GM23338 (cell line): ENCODE measurements at regions not wholly inside any gene's neighbourhood (a gene's known extent, or its start where the extent isn't known, plus 50 kb on each side); places are given as distances from the start of the nearest gene placed in this dataset.
A peak's percentile ranks its signal among the peaks of the same experiment; 100 is the strongest.

Source experiments
- ATAC-seq: fragments of 200-7000 bp; cut with Tn5 transposase; 3 replicates; pipeline ENCODE4 v1.9.1; 2020
- DNase-seq: peaks from one replicate; pipeline ENCODE4 v3.0.0-alpha.2; 2015; ENCODE audit warnings: low spot score
- H2AFZ ChIP-seq: fragments of 200-600 bp; sonication (generic); 2 replicates; pipeline ENCODE4 v1.8.0; 2016; ENCODE audit warnings: antibody characterized with exemption, mild to moderate bottlenecking, moderate library complexity
- H3F3A ChIP-seq: fragments of 200-600 bp; sonication (generic); replicated peaks from 2 replicates; pipeline ENCODE4 v1.8.0; 2017; ENCODE audit warnings: antibody characterized with exemption, mixed run types, low read depth
- H3K27ac ChIP-seq: fragments of 200-600 bp; sonication (generic); 2 replicates; pipeline ENCODE4 v1.6.1; 2016; ENCODE audit warnings: low read depth
- H3K27me3 ChIP-seq: fragments of 200-600 bp; sonication (generic); 2 replicates; pipeline ENCODE4 v1.8.0; 2016; ENCODE audit warnings: mild to moderate bottlenecking, mixed run types, moderate library complexity; ENCODE audit not compliant: insufficient read depth
- H3K36me3 ChIP-seq: fragments of 200-600 bp; sonication (generic); 2 replicates; pipeline ENCODE4 v1.8.0; 2016; ENCODE audit warnings: mild to moderate bottlenecking; ENCODE audit not compliant: insufficient read depth
- H3K4me1 ChIP-seq: fragments of 200-600 bp; sonication (generic); 2 replicates; pipeline ENCODE4 v1.8.0; 2016; ENCODE audit warnings: mild to moderate bottlenecking, moderate library complexity; ENCODE audit not compliant: insufficient read depth
- H3K4me2 ChIP-seq: fragments of 200-600 bp; sonication (generic); 2 replicates; pipeline ENCODE4 v1.7.1; 2017; ENCODE audit warnings: mixed run types
- H3K4me3 ChIP-seq: fragments of 200-600 bp; sonication (generic); 2 replicates; pipeline ENCODE4 v1.6.1; 2016; ENCODE audit warnings: mixed run types
- H3K79me2 ChIP-seq: fragments of 200-600 bp; sonication (generic); replicated peaks from 2 replicates; pipeline ENCODE4 v1.8.0; 2017; ENCODE audit warnings: mild to moderate bottlenecking; ENCODE audit not compliant: insufficient read depth
- H3K9me2 ChIP-seq: fragments of 200-600 bp; sonication (generic); 2 replicates; pipeline ENCODE4 v1.8.0; 2017; ENCODE audit not compliant: insufficient read depth
- H4K20me1 ChIP-seq: fragments of 200-600 bp; sonication (generic); replicated peaks from 2 replicates; pipeline ENCODE4 v1.8.0; 2017; ENCODE audit warnings: mild to moderate bottlenecking; ENCODE audit not compliant: insufficient read depth
- H3K27ac Mint-ChIP-seq: 2 replicates; pipeline ENCODE4 v1.8.0; 2020; ENCODE audit warnings: inconsistent platforms, mild to moderate bottlenecking, moderate library complexity, mixed read lengths
- H3K27me3 Mint-ChIP-seq: 3 replicates; pipeline ENCODE4 v1.8.0; 2022; ENCODE audit warnings: low read depth, mild to moderate bottlenecking, moderate library complexity, mixed read lengths, inconsistent platforms; ENCODE audit not compliant: insufficient read depth, poor library complexity
- H3K36me3 Mint-ChIP-seq: 3 replicates; pipeline ENCODE4 v1.8.0; 2021; ENCODE audit warnings: low read depth, mild to moderate bottlenecking, inconsistent platforms, moderate library complexity, mixed read lengths
- H3K4me1 Mint-ChIP-seq: 3 replicates; pipeline ENCODE4 v1.8.0; 2020; ENCODE audit warnings: mild to moderate bottlenecking, inconsistent platforms, mixed read lengths
- H3K4me3 Mint-ChIP-seq: 3 replicates; pipeline ENCODE4 v1.8.0; 2021; ENCODE audit warnings: moderate library complexity, mild to moderate bottlenecking, inconsistent platforms, mixed read lengths
- H3K9me3 Mint-ChIP-seq: 3 replicates; pipeline ENCODE4 v1.8.0; 2020; ENCODE audit warnings: moderate library complexity, mild to moderate bottlenecking, inconsistent platforms, mixed read lengths
- ETS1 ChIP-seq: IDR thresholded peaks from 2 replicates; pipeline ENCODE4 v1.6.1; 2016; ENCODE audit warnings: antibody characterized with exemption
- EZH2 ChIP-seq: fragments of 200-600 bp; sonication (generic); IDR thresholded peaks from one replicate; pipeline ENCODE4 v1.8.0; 2017; ENCODE audit warnings: antibody characterized with exemption, mild to moderate bottlenecking, low read depth; ENCODE audit not compliant: unreplicated experiment
- EZH2phosphoT487 ChIP-seq: fragments of 200-600 bp; sonication (generic); IDR thresholded peaks from one replicate; pipeline ENCODE4 v1.8.1; 2018; ENCODE audit warnings: antibody characterized with exemption; ENCODE audit not compliant: unreplicated experiment
- JUNB ChIP-seq: IDR thresholded peaks from one replicate; pipeline ENCODE4 v1.6.1; 2016; ENCODE audit warnings: antibody characterized with exemption; ENCODE audit not compliant: unreplicated experiment
- REST ChIP-seq: IDR thresholded peaks from one replicate; pipeline ENCODE4 v1.6.1; 2018; ENCODE audit warnings: antibody characterized with exemption; ENCODE audit not compliant: unreplicated experiment
- ZNF114 ChIP-seq: fragments of 250-450 bp; sonication (Bioruptor Pico); IDR thresholded peaks from 2 replicates; pipeline ENCODE4 v1.5.0; 2020; ENCODE audit warnings: mild to moderate bottlenecking, moderate library complexity
- TF ChIP-seq, protein P1 (sequence below): fragments of 250-450 bp; sonication (Bioruptor Pico); IDR thresholded peaks from 2 replicates; pipeline ENCODE4 v1.5.0; 2020; ENCODE audit warnings: mild to moderate bottlenecking, moderate library complexity
- TF ChIP-seq, protein P2 (sequence below), 2 experiments: fragments of 200-600 bp in 1 of 2; sonication (generic) in 1 of 2; conservative IDR thresholded peaks; 2 replicates each; pipeline versions ENCODE4 v1.5.1 to v1.6.1; 2016 to 2017; ENCODE audit warnings: antibody characterized with exemption in 2 of 2, low read depth in 2 of 2, mild to moderate bottlenecking in 2 of 2, moderate library complexity in 1 of 2

DNA sequence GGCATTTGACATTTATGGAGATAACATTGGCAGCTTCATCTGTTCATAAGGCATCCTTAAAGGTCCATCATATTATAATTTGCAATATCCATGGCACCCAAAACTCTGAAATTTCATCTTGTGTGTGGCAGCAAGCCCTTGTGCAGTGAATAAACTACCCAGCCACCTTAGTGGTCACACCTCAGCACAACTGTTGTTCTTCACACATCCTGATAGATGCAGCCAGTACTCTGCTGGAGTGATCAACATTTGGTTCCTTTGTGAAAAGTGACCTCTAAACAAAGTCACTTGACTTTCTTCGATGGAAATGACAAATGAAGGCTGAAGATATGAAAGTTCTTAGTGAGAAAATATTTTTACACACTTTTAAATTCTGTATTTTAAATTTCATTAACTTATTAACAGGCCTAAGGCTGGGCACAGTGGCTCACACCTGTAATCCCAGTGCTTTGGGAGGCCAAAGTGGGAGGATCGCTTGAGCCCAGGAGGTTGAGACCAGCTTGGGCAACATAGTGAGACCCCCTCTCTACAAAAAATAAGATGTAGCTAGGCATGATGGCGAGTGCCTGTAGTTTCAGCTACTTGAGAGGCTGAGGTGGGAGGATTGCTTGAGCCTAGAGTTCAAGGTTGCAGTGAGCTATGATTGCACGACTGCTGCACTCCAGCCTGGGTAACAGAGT, 161.4 kb downstream of the SPRY1 start (continued):
- no peak for TF ChIP-seq REST
- TF ChIP-seq ZNF114 (CRISPR knock-in tag) = no peak
- TF ChIP-seq EZH2phosphoT487 = no peak

GRCh38 chr4:123558865-123559264, 162.3 kb downstream of the SPRY1 start:
- Histone ChIP-seq H4K20me1 (no peaks in the 10 kb centered on the region), H2AFZ (peak overlapping the region; percentile 79; the same call in 1 of the 2 replicates), H3F3A (no peaks in the 10 kb centered on the region), H3K4me2 (no peak overlapping the region), H3K9me2 (no peaks in the 10 kb centered on the region), H3K4me3 (no peak overlapping the region), H3K36me3 (no peaks in the 10 kb centered on the region), H3K27ac (no peak overlapping the region), H3K4me1 (peaks cover 44% of the 10 kb centered on the region), H3K27me3 (no peaks in the 10 kb centered on the region), H3K79me2 (no peaks in the 10 kb centered on the region)
- H3K27me3 Mint-ChIP-seq = peaks cover 5% of the 10 kb centered on the region
- DNase-seq = no peak
- H3K4me1 Mint-ChIP-seq = peaks cover 42% of the 10 kb centered on the region
- no peak overlapping the region for H3K27ac Mint-ChIP-seq
- H3K9me3 Mint-ChIP-seq = no peaks in the 10 kb centered on the region
- ATAC-seq = no peak
- H3K36me3 Mint-ChIP-seq = no peaks in the 10 kb centered on the region; the same call in 2 of the 3 replicates
- H3K4me3 Mint-ChIP-seq = no peak overlapping the region
- TF ChIP-seq ETS1 (no peak), JUNB (no peak), ZNF114 (CRISPR knock-in tag) (no peak), EZH2 (no peak)
- TF ChIP-seq, protein P1, sequence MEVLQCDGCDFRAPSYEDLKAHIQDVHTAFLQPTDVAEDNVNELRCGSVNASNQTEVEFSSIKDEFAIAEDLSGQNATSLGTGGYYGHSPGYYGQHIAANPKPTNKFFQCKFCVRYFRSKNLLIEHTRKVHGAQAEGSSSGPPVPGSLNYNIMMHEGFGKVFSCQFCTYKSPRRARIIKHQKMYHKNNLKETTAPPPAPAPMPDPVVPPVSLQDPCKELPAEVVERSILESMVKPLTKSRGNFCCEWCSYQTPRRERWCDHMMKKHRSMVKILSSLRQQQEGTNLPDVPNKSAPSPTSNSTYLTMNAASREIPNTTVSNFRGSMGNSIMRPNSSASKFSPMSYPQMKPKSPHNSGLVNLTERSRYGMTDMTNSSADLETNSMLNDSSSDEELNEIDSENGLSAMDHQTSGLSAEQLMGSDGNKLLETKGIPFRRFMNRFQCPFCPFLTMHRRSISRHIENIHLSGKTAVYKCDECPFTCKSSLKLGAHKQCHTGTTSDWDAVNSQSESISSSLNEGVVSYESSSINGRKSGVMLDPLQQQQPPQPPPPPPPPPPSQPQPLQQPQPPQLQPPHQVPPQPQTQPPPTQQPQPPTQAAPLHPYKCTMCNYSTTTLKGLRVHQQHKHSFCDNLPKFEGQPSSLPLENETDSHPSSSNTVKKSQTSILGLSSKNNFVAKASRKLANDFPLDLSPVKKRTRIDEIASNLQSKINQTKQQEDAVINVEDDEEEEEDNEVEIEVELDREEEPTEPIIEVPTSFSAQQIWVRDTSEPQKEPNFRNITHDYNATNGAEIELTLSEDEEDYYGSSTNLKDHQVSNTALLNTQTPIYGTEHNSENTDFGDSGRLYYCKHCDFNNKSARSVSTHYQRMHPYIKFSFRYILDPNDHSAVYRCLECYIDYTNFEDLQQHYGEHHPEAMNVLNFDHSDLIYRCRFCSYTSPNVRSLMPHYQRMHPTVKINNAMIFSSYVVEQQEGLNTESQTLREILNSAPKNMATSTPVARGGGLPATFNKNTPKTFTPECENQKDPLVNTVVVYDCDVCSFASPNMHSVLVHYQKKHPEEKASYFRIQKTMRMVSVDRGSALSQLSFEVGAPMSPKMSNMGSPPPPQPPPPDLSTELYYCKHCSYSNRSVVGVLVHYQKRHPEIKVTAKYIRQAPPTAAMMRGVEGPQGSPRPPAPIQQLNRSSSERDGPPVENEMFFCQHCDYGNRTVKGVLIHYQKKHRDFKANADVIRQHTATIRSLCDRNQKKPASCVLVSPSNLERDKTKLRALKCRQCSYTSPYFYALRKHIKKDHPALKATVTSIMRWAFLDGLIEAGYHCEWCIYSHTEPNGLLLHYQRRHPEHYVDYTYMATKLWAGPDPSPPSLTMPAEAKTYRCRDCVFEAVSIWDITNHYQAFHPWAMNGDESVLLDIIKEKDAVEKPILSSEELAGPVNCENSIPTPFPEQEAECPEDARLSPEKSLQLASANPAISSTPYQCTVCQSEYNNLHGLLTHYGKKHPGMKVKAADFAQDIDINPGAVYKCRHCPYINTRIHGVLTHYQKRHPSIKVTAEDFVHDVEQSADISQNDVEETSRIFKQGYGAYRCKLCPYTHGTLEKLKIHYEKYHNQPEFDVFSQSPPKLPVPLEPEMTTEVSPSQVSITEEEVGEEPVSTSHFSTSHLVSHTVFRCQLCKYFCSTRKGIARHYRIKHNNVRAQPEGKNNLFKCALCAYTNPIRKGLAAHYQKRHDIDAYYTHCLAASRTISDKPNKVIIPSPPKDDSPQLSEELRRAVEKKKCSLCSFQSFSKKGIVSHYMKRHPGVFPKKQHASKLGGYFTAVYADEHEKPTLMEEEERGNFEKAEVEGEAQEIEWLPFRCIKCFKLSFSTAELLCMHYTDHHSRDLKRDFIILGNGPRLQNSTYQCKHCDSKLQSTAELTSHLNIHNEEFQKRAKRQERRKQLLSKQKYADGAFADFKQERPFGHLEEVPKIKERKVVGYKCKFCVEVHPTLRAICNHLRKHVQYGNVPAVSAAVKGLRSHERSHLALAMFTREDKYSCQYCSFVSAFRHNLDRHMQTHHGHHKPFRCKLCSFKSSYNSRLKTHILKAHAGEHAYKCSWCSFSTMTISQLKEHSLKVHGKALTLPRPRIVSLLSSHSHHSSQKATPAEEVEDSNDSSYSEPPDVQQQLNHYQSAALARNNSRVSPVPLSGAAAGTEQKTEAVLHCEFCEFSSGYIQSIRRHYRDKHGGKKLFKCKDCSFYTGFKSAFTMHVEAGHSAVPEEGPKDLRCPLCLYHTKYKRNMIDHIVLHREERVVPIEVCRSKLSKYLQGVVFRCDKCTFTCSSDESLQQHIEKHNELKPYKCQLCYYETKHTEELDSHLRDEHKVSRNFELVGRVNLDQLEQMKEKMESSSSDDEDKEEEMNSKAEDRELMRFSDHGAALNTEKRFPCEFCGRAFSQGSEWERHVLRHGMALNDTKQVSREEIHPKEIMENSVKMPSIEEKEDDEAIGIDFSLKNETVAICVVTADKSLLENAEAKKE (CRISPR knock-in tag) = no peak
- TF ChIP-seq, protein P2, sequence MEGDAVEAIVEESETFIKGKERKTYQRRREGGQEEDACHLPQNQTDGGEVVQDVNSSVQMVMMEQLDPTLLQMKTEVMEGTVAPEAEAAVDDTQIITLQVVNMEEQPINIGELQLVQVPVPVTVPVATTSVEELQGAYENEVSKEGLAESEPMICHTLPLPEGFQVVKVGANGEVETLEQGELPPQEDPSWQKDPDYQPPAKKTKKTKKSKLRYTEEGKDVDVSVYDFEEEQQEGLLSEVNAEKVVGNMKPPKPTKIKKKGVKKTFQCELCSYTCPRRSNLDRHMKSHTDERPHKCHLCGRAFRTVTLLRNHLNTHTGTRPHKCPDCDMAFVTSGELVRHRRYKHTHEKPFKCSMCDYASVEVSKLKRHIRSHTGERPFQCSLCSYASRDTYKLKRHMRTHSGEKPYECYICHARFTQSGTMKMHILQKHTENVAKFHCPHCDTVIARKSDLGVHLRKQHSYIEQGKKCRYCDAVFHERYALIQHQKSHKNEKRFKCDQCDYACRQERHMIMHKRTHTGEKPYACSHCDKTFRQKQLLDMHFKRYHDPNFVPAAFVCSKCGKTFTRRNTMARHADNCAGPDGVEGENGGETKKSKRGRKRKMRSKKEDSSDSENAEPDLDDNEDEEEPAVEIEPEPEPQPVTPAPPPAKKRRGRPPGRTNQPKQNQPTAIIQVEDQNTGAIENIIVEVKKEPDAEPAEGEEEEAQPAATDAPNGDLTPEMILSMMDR (conservative IDR thresholded peaks at IDR 0.05; ENCODE audit: low read depth in 2 of 2) = no peak
